Effector memory CD8-positive, alpha-beta T cell (primary cell): ENCODE measurements at regions not wholly inside any gene's neighbourhood (a gene's known extent, or its start where the extent isn't known, plus 50 kb on each side); places are given as distances from the start of the nearest gene placed in this dataset.

Experiments used
- ATAC-seq: fragments of 150-1000 bp; cut with Tn5 transposase; replicated peaks from 2 replicates; pipeline ENCODE4 v1.10.0; 2021; ENCODE audit warnings: mild to moderate bottlenecking, moderate library complexity
- DNase-seq, 3 experiments: peaks; one replicate each; pipeline ENCODE4 v3.0.0; 2021
- H3K27ac Mint-ChIP-seq, 2 donors: one replicate each; pipeline ENCODE4 v1.8.0; 2022; ENCODE audit warnings: mild to moderate bottlenecking in 2 of 2, mixed read lengths in 2 of 2, moderate library complexity in 2 of 2
- H3K27me3 Mint-ChIP-seq, 2 donors: one replicate each; pipeline ENCODE4 v1.8.0; 2022; ENCODE audit warnings: mixed read lengths in 2 of 2
- H3K36me3 Mint-ChIP-seq: one replicate; pipeline ENCODE4 v1.8.0; 2022; ENCODE audit warnings: mild to moderate bottlenecking, moderate library complexity, mixed read lengths; ENCODE audit not compliant: insufficient read depth
- H3K4me1 Mint-ChIP-seq, 2 donors: one replicate each; pipeline ENCODE4 v1.8.0; 2022; ENCODE audit warnings: low read depth in 2 of 2, mixed read lengths in 2 of 2
- H3K4me3 Mint-ChIP-seq, 2 donors: one replicate each; pipeline ENCODE4 v1.8.0; 2022; ENCODE audit warnings: mild to moderate bottlenecking in 2 of 2, mixed read lengths in 2 of 2, moderate library complexity in 2 of 2
- H3K9me3 Mint-ChIP-seq, 2 donors: one replicate each; pipeline ENCODE4 v1.8.0; 2022; ENCODE audit warnings: mixed read lengths in 2 of 2

DNA sequence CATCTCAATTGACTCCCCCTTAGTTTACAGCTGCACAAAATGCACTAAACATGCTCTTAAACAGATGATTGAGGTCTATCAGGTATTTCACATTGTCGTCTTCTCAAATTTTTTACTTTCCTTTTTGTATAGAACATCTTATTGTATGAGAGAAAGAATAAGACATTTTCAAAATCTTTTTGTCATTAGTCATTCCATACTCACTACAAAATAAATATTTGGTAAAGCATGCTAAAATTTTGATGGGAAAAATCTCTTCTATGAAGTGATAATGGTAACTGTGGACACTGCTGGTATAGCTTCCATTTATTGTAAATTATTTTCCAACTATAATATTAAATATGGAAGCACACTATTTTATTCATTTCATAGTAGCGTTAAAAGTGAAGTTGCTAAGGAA lies 185.6 kb upstream of the FSTL5 start:
- ATAC-seq (no peak), DNase-seq (no peak)
- no peaks in the 10 kb centered on the region for H3K27me3 Mint-ChIP-seq
- H3K36me3 Mint-ChIP-seq: no peaks in the 10 kb centered on the region
- no peak overlapping the region for H3K27ac Mint-ChIP-seq
- no peaks in the 10 kb centered on the region for H3K4me1 Mint-ChIP-seq
- peaks cover 2 to 5% of the 10 kb centered on the region in 2 donors for H3K9me3 Mint-ChIP-seq
- no peak overlapping the region for H3K4me3 Mint-ChIP-seq

- Mint-ChIP-seq H3K9me3 (peaks cover 4 to 5% of the 10 kb centered on the region in 2 donors), H3K36me3 (no peaks in the 10 kb centered on the region), H3K4me3 (no peak overlapping the region), H3K4me1 (no peaks in the 10 kb centered on the region), H3K27ac (no peak overlapping the region), H3K27me3 (no peaks in the 10 kb centered on the region)
- ATAC-seq (no peak), DNase-seq (no peak)
These were observed 184.0 kb upstream of the FSTL5 start for GRCh38 chr4:162347842-162348213.

- Mint-ChIP-seq H3K27ac (no peak overlapping the region), H3K4me3 (no peak overlapping the region), H3K9me3 (peaks cover 5 to 6% of the 10 kb centered on the region in 2 donors), H3K4me1 (no peaks in the 10 kb centered on the region), H3K36me3 (no peaks in the 10 kb centered on the region), H3K27me3 (no peaks in the 10 kb centered on the region)
- DNase-seq (no peak), ATAC-seq (no peak)
These were observed 183.5 kb upstream of the FSTL5 start for GRCh38 chr4:162347156-162347841.

- H3K27ac Mint-ChIP-seq: no peak overlapping the region
- no peaks in the 10 kb centered on the region for H3K4me1 Mint-ChIP-seq
- no peaks in the 10 kb centered on the region for H3K36me3 Mint-ChIP-seq
- ATAC-seq (no peak), DNase-seq (no peak)
- no peak overlapping the region for H3K4me3 Mint-ChIP-seq
- H3K27me3 Mint-ChIP-seq: no peaks in the 10 kb centered on the region
- peaks cover 0 to 8% of the 10 kb centered on the region in 2 donors for H3K9me3 Mint-ChIP-seq
These were observed 180.2 kb upstream of the FSTL5 start for GRCh38 chr4:162343967-162344366.

GRCh38 chr4:162341533-162341932 lies 177.7 kb upstream of the FSTL5 start:
- Mint-ChIP-seq H3K9me3 (peaks cover 0 to 11% of the 10 kb centered on the region in 2 donors), H3K4me3 (no peak overlapping the region), H3K36me3 (no peaks in the 10 kb centered on the region), H3K27me3 (no peaks in the 10 kb centered on the region), H3K27ac (no peak overlapping the region), H3K4me1 (no peaks in the 10 kb centered on the region)
- DNase-seq (no peak), ATAC-seq (no peak)

DNA sequence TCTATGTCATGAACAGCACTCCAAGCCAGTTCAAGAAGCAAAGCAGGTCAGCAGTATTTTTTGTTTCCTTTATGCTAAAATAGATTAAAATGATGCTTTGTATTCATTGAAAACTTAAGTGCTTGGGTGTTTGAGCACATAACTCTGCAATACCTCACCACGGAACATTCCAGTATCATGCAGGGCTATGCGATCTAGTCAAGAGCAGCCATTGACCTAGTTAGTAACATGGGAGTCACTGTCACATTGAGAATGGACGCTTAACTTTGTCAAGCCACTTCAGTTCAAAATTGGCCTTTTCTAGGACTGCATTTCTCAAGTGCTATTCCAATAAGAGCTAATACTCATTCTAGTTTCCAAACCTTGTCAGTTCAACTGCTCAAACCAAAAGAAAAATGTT lies 160.1 kb upstream of the FSTL5 start:
- no peaks in the 10 kb centered on the region for H3K4me1 Mint-ChIP-seq
- no peak overlapping the region for H3K27ac Mint-ChIP-seq
- no peak overlapping the region for H3K4me3 Mint-ChIP-seq
- ATAC-seq: no peak
- H3K9me3 Mint-ChIP-seq: peaks cover 3 to 4% of the 10 kb centered on the region in 2 donors
- no peaks in the 10 kb centered on the region for H3K27me3 Mint-ChIP-seq
- DNase-seq: no peak
- H3K36me3 Mint-ChIP-seq: no peaks in the 10 kb centered on the region

DNA sequence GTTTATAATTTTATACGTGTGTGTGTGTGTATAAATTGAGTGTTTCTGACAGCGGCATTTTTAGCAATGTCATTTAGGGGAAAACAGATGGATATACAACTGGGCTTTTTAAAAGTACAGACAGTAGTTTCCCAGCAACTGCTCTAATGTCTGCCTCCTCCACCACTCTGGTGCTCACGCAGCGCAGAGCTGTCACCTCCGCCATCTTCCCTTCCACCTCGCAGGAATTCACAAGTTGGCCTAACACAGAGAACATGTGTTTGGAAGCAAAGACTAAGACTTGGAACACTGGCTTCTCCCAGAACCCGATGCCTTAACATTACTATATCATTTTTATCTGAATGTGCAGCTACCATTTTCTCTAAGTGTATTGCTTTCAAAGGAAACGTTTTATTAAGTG lies 158.3 kb upstream of the FSTL5 start:
- H3K27ac Mint-ChIP-seq: no peak overlapping the region
- no peaks in the 10 kb centered on the region for H3K27me3 Mint-ChIP-seq
- no peaks in the 10 kb centered on the region for H3K36me3 Mint-ChIP-seq
- no peak for DNase-seq
- ATAC-seq: no peak
- no peaks in the 10 kb centered on the region for H3K4me1 Mint-ChIP-seq
- peaks cover 0 to 7% of the 10 kb centered on the region in 2 donors for H3K9me3 Mint-ChIP-seq
- no peak overlapping the region for H3K4me3 Mint-ChIP-seq

GRCh38 chr4:162285753-162286152 lies 122.0 kb upstream of the FSTL5 start:
- Mint-ChIP-seq H3K9me3 (peaks cover 12 to 43% of the 10 kb centered on the region in 2 donors), H3K4me1 (no peaks in the 10 kb centered on the region), H3K4me3 (no peak overlapping the region), H3K36me3 (no peaks in the 10 kb centered on the region), H3K27ac (no peak overlapping the region), H3K27me3 (no peaks in the 10 kb centered on the region)
- DNase-seq: no peak
- no peak for ATAC-seq

- no peaks in the 10 kb centered on the region for H3K27me3 Mint-ChIP-seq
- peaks cover 9 to 30% of the 10 kb centered on the region in 2 donors for H3K9me3 Mint-ChIP-seq
- no peaks in the 10 kb centered on the region for H3K36me3 Mint-ChIP-seq
- H3K27ac Mint-ChIP-seq: no peak overlapping the region
- H3K4me3 Mint-ChIP-seq: no peak overlapping the region
- DNase-seq (no peak), ATAC-seq (no peak)
- H3K4me1 Mint-ChIP-seq: no peaks in the 10 kb centered on the region
These were observed 118.9 kb upstream of the FSTL5 start for GRCh38 chr4:162282684-162283083.

GRCh38 chr4:162274354-162274753 lies 110.6 kb upstream of the FSTL5 start:
- Mint-ChIP-seq H3K9me3 (peaks cover 11 to 21% of the 10 kb centered on the region in 2 donors), H3K4me3 (no peak overlapping the region), H3K27me3 (no peaks in the 10 kb centered on the region), H3K27ac (no peak overlapping the region), H3K4me1 (no peaks in the 10 kb centered on the region), H3K36me3 (no peaks in the 10 kb centered on the region)
- DNase-seq (no peak), ATAC-seq (no peak)

DNA sequence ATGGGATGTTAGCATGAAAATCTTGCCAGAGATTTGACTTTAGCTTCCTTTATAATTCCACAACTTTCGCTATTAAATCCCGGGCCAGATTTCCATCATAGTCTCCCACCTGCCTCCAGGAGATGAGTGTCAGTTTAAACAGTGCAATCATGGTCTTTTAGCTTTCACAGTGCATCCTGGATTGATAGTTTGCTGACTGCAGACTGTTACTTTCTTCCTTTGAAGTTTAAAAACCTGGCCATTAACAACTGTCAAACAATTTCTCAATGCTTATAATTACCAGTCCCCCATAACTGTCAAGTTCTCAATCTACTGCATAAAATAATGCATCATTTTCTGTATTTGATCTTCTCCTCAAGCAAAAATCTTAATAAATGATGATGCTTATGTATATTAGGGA lies 108.4 kb upstream of the FSTL5 start:
- Mint-ChIP-seq H3K4me3 (no peak overlapping the region), H3K36me3 (no peaks in the 10 kb centered on the region), H3K9me3 (peaks cover 11 to 14% of the 10 kb centered on the region in 2 donors), H3K27ac (no peak overlapping the region), H3K4me1 (no peaks in the 10 kb centered on the region), H3K27me3 (no peaks in the 10 kb centered on the region)
- ATAC-seq (no peak), DNase-seq (no peak)

GRCh38 chr4:162268911-162269310 lies 105.1 kb upstream of the FSTL5 start:
- ATAC-seq: no peak
- DNase-seq: no peak
- no peaks in the 10 kb centered on the region for H3K27me3 Mint-ChIP-seq
- no peaks in the 10 kb centered on the region for H3K36me3 Mint-ChIP-seq
- H3K9me3 Mint-ChIP-seq: peaks cover 15 to 16% of the 10 kb centered on the region in 2 donors
- no peaks in the 10 kb centered on the region for H3K4me1 Mint-ChIP-seq
- H3K4me3 Mint-ChIP-seq: no peak overlapping the region
- no peak overlapping the region for H3K27ac Mint-ChIP-seq

DNA sequence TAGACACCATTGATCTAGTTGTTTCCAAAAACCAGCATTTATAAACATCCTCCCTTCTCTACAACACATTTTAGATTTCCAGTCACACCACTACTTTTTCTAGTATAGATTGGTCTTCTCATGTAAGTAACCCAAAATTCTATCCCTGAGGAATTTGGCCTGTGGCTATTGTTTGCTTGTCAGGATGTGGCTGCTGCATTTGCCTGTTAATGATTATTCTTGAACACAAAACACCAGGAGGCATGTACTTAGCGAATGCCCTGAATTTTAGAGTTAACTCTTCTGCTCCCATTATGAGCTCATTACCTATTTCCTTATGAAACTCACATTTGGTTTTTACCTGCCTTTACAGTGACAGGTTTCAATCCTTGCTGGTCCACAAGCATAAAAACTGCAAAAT lies 102.0 kb upstream of the FSTL5 start:
- H3K4me1 Mint-ChIP-seq: no peaks in the 10 kb centered on the region
- ATAC-seq: no peak
- H3K9me3 Mint-ChIP-seq: peaks cover 12 to 30% of the 10 kb centered on the region in 2 donors
- H3K4me3 Mint-ChIP-seq: no peak overlapping the region
- H3K27me3 Mint-ChIP-seq: no peaks in the 10 kb centered on the region
- no peak overlapping the region for H3K27ac Mint-ChIP-seq
- no peak for DNase-seq
- H3K36me3 Mint-ChIP-seq: no peaks in the 10 kb centered on the region

- Mint-ChIP-seq H3K27ac (no peak overlapping the region), H3K27me3 (no peaks in the 10 kb centered on the region), H3K4me3 (no peak overlapping the region)
These were observed 81.3 kb upstream of the FSTL5 start for GRCh38 chr4:162245051-162245450.

DNA sequence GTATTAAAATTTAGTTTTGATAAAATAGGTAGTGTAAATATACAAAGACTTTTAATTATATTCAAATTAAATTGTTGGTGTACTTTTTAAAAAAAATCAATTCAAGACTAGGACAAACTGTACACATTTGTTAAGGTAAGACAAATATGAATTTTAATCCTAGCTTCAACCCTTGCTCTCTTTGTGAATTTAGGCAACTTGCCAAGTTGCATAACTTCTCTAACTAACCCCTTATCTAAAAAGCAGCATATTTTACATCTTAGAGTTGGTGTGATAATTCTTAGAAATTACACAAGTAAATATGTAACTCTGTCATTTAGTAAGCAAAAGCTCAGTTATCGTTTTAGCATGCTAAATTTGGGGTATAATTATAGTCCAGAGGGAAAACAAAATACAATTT lies 78.1 kb upstream of the FSTL5 start:
- Mint-ChIP-seq H3K4me3 (no peak overlapping the region), H3K9me3 (no peaks in the 10 kb centered on the region), H3K4me1 (no peaks in the 10 kb centered on the region), H3K36me3 (no peaks in the 10 kb centered on the region), H3K27me3 (no peaks in the 10 kb centered on the region), H3K27ac (no peak overlapping the region)
- no peak for DNase-seq
- ATAC-seq: no peak

More at GRCh38 chr4:162245051-162245450, 81.3 kb upstream of the FSTL5 start:
- Mint-ChIP-seq H3K9me3 (no peaks in the 10 kb centered on the region), H3K4me1 (no peaks in the 10 kb centered on the region), H3K36me3 (no peaks in the 10 kb centered on the region)
- ATAC-seq (no peak), DNase-seq (no peak)
